ENCODE measurements at regions not wholly inside any gene's neighbourhood (a gene's known extent, or its start where the extent isn't known, plus 50 kb on each side); places are given as distances from the start of the nearest gene placed in this dataset.

- CTCF ChIA-PET, result no interaction called here
- H3K27me3 ChIP-seq (ENCODE audit: control insufficient read depth, insufficient read depth, low read length), result no peaks in the 10 kb centered on the region
- no peaks in the 10 kb centered on the region for H3K4me1 ChIP-seq (ENCODE audit: control insufficient read depth, insufficient read depth, low read length)
- no peak overlapping the region for H3K4me3 ChIP-seq (ENCODE audit: low read depth in 2 of 2, low read length in 2 of 2)
- in situ Hi-C loops (cut with HindIII; ENCODE audit: low pct_unique_long_range_greater_than_20kb, low sequenced_read_pairs), result no loop called here
- no peaks in the 10 kb centered on the region for H3K36me3 ChIP-seq (ENCODE audit: control insufficient read depth, insufficient read depth, low read length)
- H3K9me3 ChIP-seq (ENCODE audit: control insufficient read depth, insufficient read depth, low read depth, low read length), result no peaks in the 10 kb centered on the region
- intact Hi-C loops (cut with micrococcal nuclease; ENCODE audit: unreplicated experiment), result no loop called here
- no peak overlapping the region for H3K27ac ChIP-seq (ENCODE audit: low read length)
- BruUV-seq (replicated peaks), result no TSS peak
- no peak for ATAC-seq
- POLR2A ChIA-PET, result no interaction called here
- no peak for TF ChIP-seq TCF7L2 (IDR thresholded peaks at IDR 0.05; ENCODE audit: low read depth, low read length)
- TF ChIP-seq POLR2AphosphoS5 (IDR thresholded peaks at IDR 0.05; ENCODE audit: low read depth, low read length), result no peak
- TF ChIP-seq REST (IDR thresholded peaks at IDR 0.05; ENCODE audit: insufficient read depth in 1 of 2, low read depth in 2 of 2, low read length in 1 of 2), result no peak
- no peak for TF ChIP-seq SIN3A (IDR thresholded peaks at IDR 0.05; ENCODE audit: borderline replicate concordance, insufficient read depth, low read depth, low read length)
- TF ChIP-seq CTCF (IDR thresholded peaks at IDR 0.05), result no peak
- DNase-seq (ENCODE audit: low read depth, low spot score), result no peak
Observed at GRCh38 chr1:227370533-227371254, 52.4 kb upstream of the CDC42BPA start.

- intact Hi-C loops (cut with micrococcal nuclease; ENCODE audit: unreplicated experiment) (no loop called here), in situ Hi-C loops (cut with HindIII; ENCODE audit: low pct_unique_long_range_greater_than_20kb, low sequenced_read_pairs) (no loop called here)
- TF ChIP-seq TCF7L2 (IDR thresholded peaks at IDR 0.05; ENCODE audit: low read depth, low read length) (no peak), POLR2AphosphoS5 (IDR thresholded peaks at IDR 0.05; ENCODE audit: low read depth, low read length) (no peak), REST (IDR thresholded peaks at IDR 0.05; ENCODE audit: insufficient read depth in 1 of 2, low read depth in 2 of 2, low read length in 1 of 2) (no peak)
- Histone ChIP-seq H3K9me3 (ENCODE audit: control insufficient read depth, insufficient read depth, low read depth, low read length) (no peaks in the 10 kb centered on the region), H3K36me3 (ENCODE audit: control insufficient read depth, insufficient read depth, low read length) (no peaks in the 10 kb centered on the region), H3K4me3 (ENCODE audit: low read depth in 2 of 2, low read length in 2 of 2) (no peak overlapping the region), H3K4me1 (ENCODE audit: control insufficient read depth, insufficient read depth, low read length) (no peaks in the 10 kb centered on the region), H3K27ac (ENCODE audit: low read length) (no peak overlapping the region), H3K27me3 (ENCODE audit: control insufficient read depth, insufficient read depth, low read length) (no peaks in the 10 kb centered on the region)
- ChIA-PET POLR2A (no interaction called here), CTCF (no interaction called here)
- BruUV-seq (replicated peaks), result no TSS peak
- DNase-seq (ENCODE audit: low read depth, low spot score) (no peak), ATAC-seq (no peak)
Observed at GRCh38 chr1:227369102-227369760, 50.9 kb upstream of the CDC42BPA start.
